BJ (cell line): ENCODE measurements at regions not wholly inside any gene's neighbourhood (a gene's known extent, or its start where the extent isn't known, plus 50 kb on each side); places are given as distances from the start of the nearest gene placed in this dataset.

Experiments used
- CTCF ChIA-PET: fragments of 350-600 bp; formaldehyde crosslinking; extraction: SDS; loops from one replicate; lab custom pipeline; 2021; ENCODE audit warnings: antibody characterized with exemption, inconsistent platforms; lab: Yijun Ruan, JAX
- POLR2A ChIA-PET: fragments of 300-600 bp; sonication (Branson Sonifier 250); formaldehyde crosslinking; extraction: SDS; loops from one replicate; lab custom pipeline; 2021; ENCODE audit warnings: antibody characterized with exemption; lab: Charles Lee
- DNase-seq: peaks from one replicate; pipeline ENCODE4 v3.0.0-alpha.2; 2011; ENCODE audit warnings: low read depth
- H3K27me3 ChIP-seq: 2 replicates; pipeline ENCODE4 v1.6.0; 2011; ENCODE audit warnings: low read length; ENCODE audit not compliant: control insufficient read depth, insufficient read depth
- H3K36me3 ChIP-seq: 2 replicates; pipeline ENCODE4 v1.5.1; 2011; ENCODE audit warnings: low read length; ENCODE audit not compliant: control insufficient read depth, insufficient read depth
- H3K4me3 ChIP-seq: 2 replicates; pipeline ENCODE4 v1.5.1; 2011; ENCODE audit warnings: low read depth, mild to moderate bottlenecking, control low read depth, low read length
- CTCF ChIP-seq: IDR thresholded peaks from 2 replicates; pipeline ENCODE4 v1.5.1; 2011; ENCODE audit warnings: low read depth, mild to moderate bottlenecking, control low read depth, inconsistent platforms, low read length, moderate library complexity; ENCODE audit not compliant: insufficient read depth

- POLR2A ChIA-PET = no interaction called here
- no peaks in the 10 kb centered on the region for H3K27me3 ChIP-seq
- no peaks in the 10 kb centered on the region for H3K36me3 ChIP-seq
- no peak overlapping the region for H3K4me3 ChIP-seq
- no peak for DNase-seq
- CTCF ChIA-PET = no interaction called here
- no peak for TF ChIP-seq CTCF
These were observed 300.1 kb upstream of the NCAM1 start for GRCh38 chr11:112661146-112661545.

- TF ChIP-seq CTCF = no peak
- H3K4me3 ChIP-seq = no peak overlapping the region
- H3K27me3 ChIP-seq = no peaks in the 10 kb centered on the region
- ChIA-PET POLR2A (no interaction called here), CTCF (no interaction called here)
- no peak for DNase-seq
- no peaks in the 10 kb centered on the region for H3K36me3 ChIP-seq
These were observed 299.6 kb upstream of the NCAM1 start for GRCh38 chr11:112661571-112661970.

- CTCF ChIA-PET = no interaction called here
- no peak for DNase-seq
- POLR2A ChIA-PET = no interaction called here
- no peaks in the 10 kb centered on the region for H3K27me3 ChIP-seq
- TF ChIP-seq CTCF = no peak
- H3K4me3 ChIP-seq = no peak overlapping the region
- no peaks in the 10 kb centered on the region for H3K36me3 ChIP-seq
These were observed 298.7 kb upstream of the NCAM1 start for GRCh38 chr11:112662554-112662953.

GRCh38 chr11:112663947-112664634 lies 297.1 kb upstream of the NCAM1 start:
- ChIA-PET CTCF (interaction anchor here (1.3 kb wide), 1 partner anchor 76 kb away, joined by 3 read pairs; no protein-coding TSS in a partner anchor), POLR2A (no interaction called here)
- H3K4me3 ChIP-seq = no peak overlapping the region
- no peaks in the 10 kb centered on the region for H3K27me3 ChIP-seq
- no peak for DNase-seq
- no peak for TF ChIP-seq CTCF
- no peaks in the 10 kb centered on the region for H3K36me3 ChIP-seq

- ChIA-PET POLR2A (no interaction called here), CTCF (interaction anchor here (1.3 kb wide), 1 partner anchor 77 kb away, joined by 3 read pairs; no protein-coding TSS in a partner anchor)
- Histone ChIP-seq H3K36me3 (no peaks in the 10 kb centered on the region), H3K27me3 (no peaks in the 10 kb centered on the region), H3K4me3 (no peak overlapping the region)
- no peak for TF ChIP-seq CTCF
- no peak for DNase-seq
These were observed 295.9 kb upstream of the NCAM1 start for GRCh38 chr11:112665291-112665690.
